OCI-LY1 (cell line): ENCODE measurements at regions not wholly inside any gene's neighbourhood (a gene's known extent, or its start where the extent isn't known, plus 50 kb on each side); places are given as distances from the start of the nearest gene placed in this dataset.

Experiments
- H2AFZ ChIP-seq: fragments of 200-600 bp; sonication (generic), shearing (Covaris generic); 2 replicates; pipeline ENCODE4 v1.6.0; 2014; ENCODE audit warnings: antibody characterized with exemption, mild to moderate bottlenecking, low read length
- H3F3A ChIP-seq: fragments of 200-600 bp; sonication (generic), shearing (Covaris generic); 2 replicates; pipeline ENCODE4 v1.6.0; 2014; ENCODE audit warnings: mild to moderate bottlenecking, antibody characterized with exemption, low read length, moderate library complexity; ENCODE audit not compliant: insufficient read depth
- H3K27ac ChIP-seq: fragments of 200-600 bp; sonication (generic); 2 replicates; pipeline ENCODE4 v1.5.1; 2014; ENCODE audit warnings: low read length, mixed run types, mild to moderate bottlenecking, low read depth; ENCODE audit not compliant: poor library complexity, severe bottlenecking
- H3K27me3 ChIP-seq: fragments of 200-600 bp; sonication (generic); 2 replicates; pipeline ENCODE4 v1.6.0; 2014; ENCODE audit warnings: antibody characterized with exemption, mild to moderate bottlenecking, low read length, moderate library complexity; ENCODE audit not compliant: insufficient read depth
- H3K36me3 ChIP-seq: fragments of 200-600 bp; sonication (generic); 2 replicates; pipeline ENCODE4 v1.6.1; 2014; ENCODE audit warnings: mild to moderate bottlenecking, antibody characterized with exemption, low read length, moderate library complexity, mixed read lengths; ENCODE audit not compliant: insufficient read depth
- H3K4me1 ChIP-seq: fragments of 200-600 bp; sonication (generic); 2 replicates; pipeline ENCODE4 v1.5.1; 2014; ENCODE audit warnings: mild to moderate bottlenecking, low read length, moderate library complexity; ENCODE audit not compliant: insufficient read depth, severe bottlenecking
- H3K4me2 ChIP-seq: fragments of 200-600 bp; sonication (generic), shearing (Covaris generic); 2 replicates; pipeline ENCODE4 v1.6.1; 2014; ENCODE audit warnings: low read length
- H3K4me3 ChIP-seq: fragments of 200-600 bp; sonication (generic); 2 replicates; pipeline ENCODE4 v1.5.1; 2014; ENCODE audit warnings: low read length, low read depth, mild to moderate bottlenecking, mixed read lengths; ENCODE audit not compliant: poor library complexity, severe bottlenecking
- H3K79me2 ChIP-seq: fragments of 200-600 bp; shearing (Covaris generic); 2 replicates; pipeline ENCODE4 v1.6.1; 2016; ENCODE audit warnings: mixed run types, low read length, mixed read lengths; ENCODE audit not compliant: insufficient read depth
- H3K9ac ChIP-seq: fragments of 200-600 bp; sonication (generic), shearing (Covaris generic); 2 replicates; pipeline ENCODE4 v1.6.1; 2014; ENCODE audit warnings: mild to moderate bottlenecking, low read length, mixed read lengths
- H3K9me2 ChIP-seq: fragments of 200-600 bp; sonication (generic), shearing (Covaris generic); 2 replicates; pipeline ENCODE4 v1.6.1; 2014; ENCODE audit warnings: low read depth, mild to moderate bottlenecking, low read length, mixed read lengths
- H3K9me3 ChIP-seq: fragments of 200-600 bp; shearing (Covaris generic); 2 replicates; pipeline ENCODE4 v1.6.1; 2014; ENCODE audit warnings: low read length, mixed read lengths
- H4K20me1 ChIP-seq: fragments of 200-600 bp; sonication (generic), shearing (Covaris generic); 2 replicates; pipeline ENCODE4 v1.6.0; 2016; ENCODE audit warnings: mild to moderate bottlenecking, low read length; ENCODE audit not compliant: insufficient read depth
- EZH2 ChIP-seq: fragments of 200-600 bp; sonication (generic), shearing (Covaris generic); IDR thresholded peaks from 2 replicates; pipeline ENCODE4 v1.8.0; 2017; ENCODE audit warnings: borderline replicate concordance, mixed run types, mild to moderate bottlenecking, antibody characterized with exemption, low read length, moderate library complexity, mixed read lengths
- TF ChIP-seq, protein P1 (sequence below): fragments of 200-600 bp; sonication (generic), shearing (Covaris generic); IDR thresholded peaks from 2 replicates; pipeline ENCODE4 v1.5.1; 2017; ENCODE audit warnings: mild to moderate bottlenecking, antibody characterized with exemption, low read length, moderate library complexity, mixed read lengths

DNA sequence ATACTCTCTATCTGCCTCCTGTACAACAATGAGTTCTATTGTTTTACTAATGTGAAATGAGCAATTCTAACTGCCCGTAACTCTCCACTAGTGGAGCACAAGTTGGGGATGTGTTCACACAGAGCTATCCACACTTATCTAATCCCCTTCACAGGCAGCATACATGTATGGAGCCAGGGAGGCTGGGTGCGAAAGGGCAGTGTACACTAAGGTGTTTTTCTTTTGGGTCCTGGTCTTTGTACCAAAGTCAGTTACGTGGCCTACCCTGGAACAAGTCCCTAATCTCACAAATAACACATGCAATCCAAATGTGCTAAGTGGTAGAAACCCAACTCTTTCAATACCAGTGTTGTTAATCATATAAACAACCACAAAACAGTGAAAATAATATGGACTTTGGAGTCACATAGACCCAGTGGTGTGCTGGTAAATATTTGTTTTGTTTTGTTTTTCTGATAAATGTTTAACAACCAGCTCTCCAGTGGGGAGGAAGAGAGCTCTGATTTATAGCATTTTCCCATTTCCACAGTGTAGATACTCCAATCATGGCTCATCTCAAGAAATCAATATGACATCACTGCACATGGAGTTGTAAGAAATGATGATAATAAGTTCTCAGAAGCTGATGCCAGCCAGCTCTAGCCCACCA lies 319.9 kb upstream of the DUSP10 start:
- Histone ChIP-seq H3K9me2 (no peaks in the 10 kb centered on the region), H3K79me2 (no peaks in the 10 kb centered on the region), H3K9ac (no peak overlapping the region), H3K4me2 (no peak overlapping the region), H3K9me3 (no peaks in the 10 kb centered on the region), H3K36me3 (no peaks in the 10 kb centered on the region), H3K4me3 (no peak overlapping the region), H3K27me3 (no peaks in the 10 kb centered on the region), H3K4me1 (no peaks in the 10 kb centered on the region), H3K27ac (no peak overlapping the region), H2AFZ (no peak overlapping the region), H3F3A (no peaks in the 10 kb centered on the region), H4K20me1 (no peaks in the 10 kb centered on the region)
- TF ChIP-seq EZH2: no peak
- TF ChIP-seq, protein P1, sequence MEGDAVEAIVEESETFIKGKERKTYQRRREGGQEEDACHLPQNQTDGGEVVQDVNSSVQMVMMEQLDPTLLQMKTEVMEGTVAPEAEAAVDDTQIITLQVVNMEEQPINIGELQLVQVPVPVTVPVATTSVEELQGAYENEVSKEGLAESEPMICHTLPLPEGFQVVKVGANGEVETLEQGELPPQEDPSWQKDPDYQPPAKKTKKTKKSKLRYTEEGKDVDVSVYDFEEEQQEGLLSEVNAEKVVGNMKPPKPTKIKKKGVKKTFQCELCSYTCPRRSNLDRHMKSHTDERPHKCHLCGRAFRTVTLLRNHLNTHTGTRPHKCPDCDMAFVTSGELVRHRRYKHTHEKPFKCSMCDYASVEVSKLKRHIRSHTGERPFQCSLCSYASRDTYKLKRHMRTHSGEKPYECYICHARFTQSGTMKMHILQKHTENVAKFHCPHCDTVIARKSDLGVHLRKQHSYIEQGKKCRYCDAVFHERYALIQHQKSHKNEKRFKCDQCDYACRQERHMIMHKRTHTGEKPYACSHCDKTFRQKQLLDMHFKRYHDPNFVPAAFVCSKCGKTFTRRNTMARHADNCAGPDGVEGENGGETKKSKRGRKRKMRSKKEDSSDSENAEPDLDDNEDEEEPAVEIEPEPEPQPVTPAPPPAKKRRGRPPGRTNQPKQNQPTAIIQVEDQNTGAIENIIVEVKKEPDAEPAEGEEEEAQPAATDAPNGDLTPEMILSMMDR: no peak

DNA sequence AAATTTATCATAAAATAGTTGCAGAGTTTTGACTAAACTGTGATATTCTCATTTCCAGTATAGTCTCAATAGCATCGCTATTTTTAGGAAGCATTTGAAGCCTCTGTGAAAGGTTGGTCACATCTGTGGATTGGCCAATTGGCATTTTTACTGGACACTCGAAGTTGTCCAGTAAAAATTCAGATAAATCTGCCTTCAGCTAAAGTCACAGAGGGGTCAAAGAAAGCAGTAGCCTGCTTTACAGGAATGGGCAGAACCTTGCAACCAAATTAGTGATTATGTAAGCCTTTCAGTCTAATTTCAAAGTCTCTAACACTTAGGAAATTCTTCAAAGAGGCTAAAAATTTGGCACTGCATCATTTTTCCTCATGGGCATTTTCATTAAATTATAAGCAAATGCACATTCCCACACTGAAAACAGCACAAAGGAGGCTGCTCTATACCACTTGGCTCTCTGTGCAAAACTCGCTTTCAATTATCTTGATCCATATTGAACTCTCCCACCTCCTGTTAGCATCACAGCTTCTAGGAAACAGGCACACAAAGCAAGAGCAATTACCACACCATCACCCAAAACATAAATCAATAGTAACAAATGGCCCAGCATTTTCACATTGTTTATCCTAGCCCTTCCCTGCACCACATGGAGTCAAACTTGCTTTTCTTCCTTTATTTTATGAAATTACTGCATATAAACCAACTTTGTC lies 318.5 kb upstream of the DUSP10 start:
- TF ChIP-seq EZH2: no peak
- TF ChIP-seq, protein P1: no peak
- no peak overlapping the region for H2AFZ ChIP-seq

DNA sequence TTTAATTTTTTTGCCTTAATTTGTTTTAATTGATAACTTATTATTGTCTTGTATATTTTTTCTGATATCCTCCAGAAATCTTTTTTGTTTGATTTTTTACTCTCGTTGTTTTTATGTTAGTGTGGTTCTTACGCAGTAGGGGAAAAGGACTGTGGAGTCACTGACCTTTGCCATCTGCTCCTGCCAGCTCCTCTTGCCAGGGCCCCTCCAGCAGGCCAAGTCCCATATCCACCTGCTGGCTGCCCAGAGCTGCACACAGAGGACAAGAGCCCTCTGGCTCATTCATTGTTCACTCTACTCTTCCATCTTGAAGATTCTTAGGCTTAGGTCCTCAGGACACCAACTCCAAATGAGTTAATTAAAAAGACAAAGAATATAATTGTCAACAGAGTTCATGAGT lies 316.4 kb upstream of the DUSP10 start:
- TF ChIP-seq EZH2: no peak
- TF ChIP-seq, protein P1: no peak
- Histone ChIP-seq H3K27ac (no peak overlapping the region), H3K79me2 (no peaks in the 10 kb centered on the region), H3K4me2 (no peak overlapping the region), H3K9ac (no peak overlapping the region), H3K27me3 (no peaks in the 10 kb centered on the region), H3K36me3 (no peaks in the 10 kb centered on the region), H3K4me3 (no peak overlapping the region), H3K9me2 (no peaks in the 10 kb centered on the region), H3F3A (no peaks in the 10 kb centered on the region), H4K20me1 (no peaks in the 10 kb centered on the region), H2AFZ (no peak overlapping the region), H3K9me3 (no peaks in the 10 kb centered on the region), H3K4me1 (no peaks in the 10 kb centered on the region)

More for the DNA sequence above, 318.5 kb upstream of the DUSP10 start:
- Histone ChIP-seq H3K4me1 (no peaks in the 10 kb centered on the region), H3K27me3 (no peaks in the 10 kb centered on the region), H3K9me2 (no peaks in the 10 kb centered on the region), H3K9me3 (no peaks in the 10 kb centered on the region), H3K36me3 (no peaks in the 10 kb centered on the region), H3K27ac (no peak overlapping the region), H4K20me1 (no peaks in the 10 kb centered on the region), H3F3A (no peaks in the 10 kb centered on the region), H3K9ac (no peak overlapping the region), H3K4me2 (no peak overlapping the region), H3K79me2 (no peaks in the 10 kb centered on the region), H3K4me3 (no peak overlapping the region)
